H9 (cell line): ENCODE measurements at regions not wholly inside any gene's neighbourhood (a gene's known extent, or its start where the extent isn't known, plus 50 kb on each side); places are given as distances from the start of the nearest gene placed in this dataset.

Experiments used
- DNase-seq: peaks from one replicate; pipeline ENCODE4 v3.0.0-alpha.2; 2017
- H2AFZ ChIP-seq: one replicate; pipeline ENCODE4 v1.6.1; 2013; ENCODE audit warnings: mild to moderate bottlenecking, low read length, control low read depth, moderate library complexity
- H2AK5ac ChIP-seq: 2 replicates; pipeline ENCODE4 v1.6.1; 2013; ENCODE audit warnings: low read length, control low read depth, mixed read lengths; ENCODE audit not compliant: insufficient read length
- H2BK120ac ChIP-seq: one replicate; pipeline ENCODE4 v1.6.1; 2013; ENCODE audit warnings: low read depth, mild to moderate bottlenecking, low read length, control low read depth, inconsistent platforms; ENCODE audit not compliant: poor library complexity, severe bottlenecking
- H2BK12ac ChIP-seq: 2 replicates; pipeline ENCODE4 v1.6.1; 2013; ENCODE audit warnings: low read length, control low read depth, mixed read lengths, low read depth; ENCODE audit not compliant: insufficient read length
- H2BK15ac ChIP-seq: 2 replicates; pipeline ENCODE4 v1.6.1; 2013; ENCODE audit warnings: low read depth, low read length, control low read depth
- H2BK20ac ChIP-seq: one replicate; pipeline ENCODE4 v1.6.1; 2013; ENCODE audit warnings: low read depth, mild to moderate bottlenecking, low read length, control low read depth, inconsistent platforms; ENCODE audit not compliant: poor library complexity, severe bottlenecking
- H2BK5ac ChIP-seq: 2 replicates; pipeline ENCODE4 v1.6.1; 2013; ENCODE audit warnings: low read length, control low read depth, mixed read lengths; ENCODE audit not compliant: insufficient read length
- H3K14ac ChIP-seq: 2 replicates; pipeline ENCODE4 v1.6.1; 2013; ENCODE audit warnings: low read length, control low read depth; ENCODE audit not compliant: insufficient read depth
- H3K18ac ChIP-seq: 2 replicates; pipeline ENCODE4 v1.6.1; 2013; ENCODE audit warnings: low read depth, mild to moderate bottlenecking, mixed read lengths, low read length, control low read depth; ENCODE audit not compliant: insufficient read length
- H3K23ac ChIP-seq: 2 replicates; pipeline ENCODE4 v1.6.1; 2013; ENCODE audit warnings: low read length, control low read depth, mixed read lengths, low read depth; ENCODE audit not compliant: insufficient read length
- H3K23me2 ChIP-seq: 2 replicates; pipeline ENCODE4 v1.6.1; 2013; ENCODE audit warnings: low read depth, mild to moderate bottlenecking, mixed read lengths, low read length, control low read depth; ENCODE audit not compliant: insufficient read length, poor library complexity, severe bottlenecking
- H3K27ac ChIP-seq: 2 replicates; pipeline ENCODE4 v1.5.1; 2013; ENCODE audit warnings: low read length, control low read depth, mixed read lengths, low read depth; ENCODE audit not compliant: insufficient read length
- H3K27me3 ChIP-seq: 2 replicates; pipeline ENCODE4 v1.6.1; 2013; ENCODE audit warnings: low read length, control low read depth, inconsistent platforms; ENCODE audit not compliant: insufficient read depth
- H3K4ac ChIP-seq: 2 replicates; pipeline ENCODE4 v1.6.1; 2013; ENCODE audit warnings: low read depth, mild to moderate bottlenecking, control low read depth, inconsistent platforms, low read length, moderate library complexity
- H3K4me1 ChIP-seq: 2 replicates; pipeline ENCODE4 v1.6.1; 2013; ENCODE audit warnings: low read length, control low read depth, inconsistent platforms; ENCODE audit not compliant: insufficient read depth
- H3K4me2 ChIP-seq: 2 replicates; pipeline ENCODE4 v1.6.1; 2013; ENCODE audit warnings: low read length, control low read depth, mixed read lengths; ENCODE audit not compliant: insufficient read length, insufficient read depth
- H3K56ac ChIP-seq: 2 replicates; pipeline ENCODE4 v1.6.1; 2013; ENCODE audit warnings: low read depth, mild to moderate bottlenecking, mixed read lengths, low read length, control low read depth; ENCODE audit not compliant: insufficient read length
- H3K79me1 ChIP-seq: 2 replicates; pipeline ENCODE4 v1.6.1; 2013; ENCODE audit warnings: low read depth, mild to moderate bottlenecking, moderate library complexity, low read length, control low read depth, inconsistent platforms; ENCODE audit not compliant: insufficient read depth, poor library complexity, severe bottlenecking
- H3K79me2 ChIP-seq: 2 replicates; pipeline ENCODE4 v1.6.1; 2013; ENCODE audit warnings: low read length, control low read depth, inconsistent platforms; ENCODE audit not compliant: insufficient read depth
- H3K9ac ChIP-seq: 2 replicates; pipeline ENCODE4 v1.6.1; 2013; ENCODE audit warnings: low read length, control low read depth, mixed read lengths; ENCODE audit not compliant: insufficient read length; ENCODE audit errors: extremely low read depth
- H3K9me3 ChIP-seq: one replicate; pipeline ENCODE4 v1.6.1; 2013; ENCODE audit warnings: low read depth, low read length, inconsistent platforms; ENCODE audit not compliant: control insufficient read depth
- H3T11ph ChIP-seq: one replicate; pipeline ENCODE4 v1.6.1; 2013; ENCODE audit warnings: mild to moderate bottlenecking, low read length, control low read depth, inconsistent platforms
- H4K20me1 ChIP-seq: one replicate; pipeline ENCODE4 v1.6.1; 2013; ENCODE audit not compliant: control insufficient read depth, insufficient read length, insufficient read depth
- H4K5ac ChIP-seq: 2 replicates; pipeline ENCODE4 v1.6.1; 2013; ENCODE audit warnings: low read depth, mild to moderate bottlenecking, mixed read lengths, low read length, control low read depth; ENCODE audit not compliant: insufficient read length
- H4K8ac ChIP-seq: replicated peaks from 2 replicates; pipeline ENCODE4 v1.6.1; 2013; ENCODE audit warnings: low read length, control low read depth, mixed read lengths, low read depth; ENCODE audit not compliant: insufficient read length
- H4K91ac ChIP-seq: 2 replicates; pipeline ENCODE4 v1.6.1; 2013; ENCODE audit warnings: low read depth, mild to moderate bottlenecking, moderate library complexity, mixed read lengths, low read length, control low read depth; ENCODE audit not compliant: insufficient read length
- H3K27ac Mint-ChIP-seq, 3 experiments: 2 replicates in 2 of 3; 3 replicates in 1 of 3; pipeline ENCODE4 v1.8.0; 2020 to 2021; ENCODE audit warnings: mixed read lengths in 3 of 3, mild to moderate bottlenecking in 1 of 3, moderate library complexity in 1 of 3
- H3K27me3 Mint-ChIP-seq: 2 replicates; pipeline ENCODE4 v1.8.0; 2021; ENCODE audit warnings: low read depth, mild to moderate bottlenecking, moderate library complexity, mixed read lengths
- H3K36me3 Mint-ChIP-seq, 3 experiments: 2 replicates in 2 of 3; 3 replicates in 1 of 3; pipeline ENCODE4 v1.8.0; 2020 to 2021; ENCODE audit warnings: low read depth in 3 of 3, mixed read lengths in 3 of 3; ENCODE audit not compliant: insufficient read depth in 1 of 3
- H3K4me1 Mint-ChIP-seq, 2 experiments: 2 replicates each; pipeline ENCODE4 v1.8.0; 2020; ENCODE audit warnings: mixed read lengths in 2 of 2
- H3K4me3 Mint-ChIP-seq, 2 experiments: 2 replicates in 1 of 2; 3 replicates in 1 of 2; pipeline ENCODE4 v1.8.0; 2020 to 2021; ENCODE audit warnings: mild to moderate bottlenecking in 2 of 2, mixed read lengths in 2 of 2, moderate library complexity in 1 of 2
- H3K9me3 Mint-ChIP-seq, 2 experiments: 2 replicates in 1 of 2; 3 replicates in 1 of 2; pipeline ENCODE4 v1.8.0; 2020; ENCODE audit warnings: mild to moderate bottlenecking in 2 of 2, mixed read lengths in 2 of 2, moderate library complexity in 1 of 2
- CTCF ChIP-seq: fragments of 200-600 bp; sonication (generic); conservative IDR thresholded peaks from 3 replicates; pipeline ENCODE4 v1.8.0; 2021; ENCODE audit warnings: antibody characterized with exemption, mild to moderate bottlenecking
- WGBS: extraction: QIAGEN DNeasy Blood & Tissue Kit; methylation state at CpG from one replicate; pipeline ENCODE4 v1.1.7; 2013; ENCODE audit warnings: missing lambda C conversion rate, low lambda C conversion rate, mixed read lengths; ENCODE audit not compliant: insufficient read length; ENCODE audit errors: extremely low coverage; 5-methylcytosine and 5-hydroxymethylcytosine counted together

- Histone ChIP-seq H2AFZ (no peak overlapping the region), H3K14ac (no peak overlapping the region), H3K4ac (no peak overlapping the region), H4K8ac (no peak overlapping the region), H3K9ac (no peak overlapping the region), H3K4me1 (no peaks in the 10 kb centered on the region), H3K23me2 (no peaks in the 10 kb centered on the region), H3K9me3 (no peaks in the 10 kb centered on the region), H3K56ac (no peak overlapping the region), H4K5ac (no peak overlapping the region), H2BK12ac (no peak overlapping the region), H3K27ac (no peak overlapping the region), H2BK20ac (no peak overlapping the region), H3K18ac (no peak overlapping the region), H2BK15ac (no peak overlapping the region), H2AK5ac (no peak overlapping the region), H2BK120ac (no peak overlapping the region), H3K27me3 (no peaks in the 10 kb centered on the region), H4K20me1 (no peaks in the 10 kb centered on the region), H3T11ph (no peak overlapping the region), H2BK5ac (no peak overlapping the region), H3K79me1 (no peaks in the 10 kb centered on the region), H3K79me2 (no peaks in the 10 kb centered on the region), H3K23ac (no peak overlapping the region), H3K4me2 (no peak overlapping the region), H4K91ac (no peak overlapping the region)
- TF ChIP-seq CTCF, result no peak
- H3K4me3 Mint-ChIP-seq, result no peak overlapping the region
- H3K36me3 Mint-ChIP-seq, result peaks cover 0 to 5% (median 0%) of the 10 kb centered on the region in 3 experiments; a peak in 2 of 7 replicates
- H3K27me3 Mint-ChIP-seq, result no peaks in the 10 kb centered on the region
- no peak overlapping the region for H3K27ac Mint-ChIP-seq
- peaks cover 3% of the 10 kb centered on the region in 2 experiments; a peak in 4 of 5 replicates for H3K9me3 Mint-ChIP-seq
- WGBS, result no CpG with 5 or more reads among the region's 4 CpGs
- H3K4me1 Mint-ChIP-seq, result peaks cover 0 to 6% of the 10 kb centered on the region in 2 experiments; a peak in 2 of 4 replicates
- DNase-seq, result no peak
These were observed 182.6 kb upstream of the LYZL1 start for GRCh38 chr10:29106287-29106686.
